Keratinocyte (primary cell): ENCODE measurements at regions not wholly inside any gene's neighbourhood (a gene's known extent, or its start where the extent isn't known, plus 50 kb on each side); places are given as distances from the start of the nearest gene placed in this dataset.

Experiments
- DNase-seq: peaks from one replicate; pipeline ENCODE4 v3.0.0-alpha.2; 2011; ENCODE audit warnings: low read depth, missing footprints, low spot score
- FAIRE-seq: peaks from 2 replicates; lab custom pipeline; 2011; peaks lifted over from hg19 to GRCh38; lab: Jason Lieb, UNC
- H2AFZ ChIP-seq: 2 replicates; pipeline ENCODE4 v1.6.0; 2012; ENCODE audit warnings: low read length, control low read depth, inconsistent platforms; ENCODE audit not compliant: control insufficient read depth
- H3K27ac ChIP-seq: 2 replicates; pipeline ENCODE4 v1.5.1; 2011; ENCODE audit warnings: low read length; ENCODE audit not compliant: control insufficient read depth, insufficient read depth
- H3K27me3 ChIP-seq: 3 replicates; pipeline ENCODE4 v1.6.0; 2011; ENCODE audit warnings: low read length; ENCODE audit not compliant: control insufficient read depth, insufficient read depth; ENCODE audit errors: extremely low read depth
- H3K36me3 ChIP-seq, 2 experiments: 2 replicates in 1 of 2; 3 replicates in 1 of 2; pipeline ENCODE4 v1.5.1; 2011; ENCODE audit warnings: low read length in 2 of 2, mild to moderate bottlenecking in 1 of 2; ENCODE audit not compliant: control insufficient read depth in 2 of 2, insufficient read depth in 2 of 2; ENCODE audit errors: extremely low read depth in 1 of 2
- H3K4me1 ChIP-seq: 3 replicates; pipeline ENCODE4 v1.5.1; 2011; ENCODE audit warnings: low read length; ENCODE audit not compliant: control insufficient read depth, insufficient read depth; ENCODE audit errors: extremely low read depth
- H3K4me2 ChIP-seq: 3 replicates; pipeline ENCODE4 v1.6.0; 2011; ENCODE audit warnings: low read depth, low read length; ENCODE audit not compliant: control insufficient read depth, insufficient read depth; ENCODE audit errors: extremely low read depth
- H3K4me3 ChIP-seq, 3 experiments: fragments of 200-600 bp in 1 of 3; sonication (generic) in 1 of 3; 2 replicates in 2 of 3; 3 replicates in 1 of 3; pipeline ENCODE4 v1.5.1; 2011 to 2016; ENCODE audit warnings: low read length in 3 of 3, mild to moderate bottlenecking in 3 of 3, control low read depth in 2 of 3, inconsistent platforms in 1 of 3, low read depth in 1 of 3, mixed read lengths in 1 of 3, mixed run types in 1 of 3, moderate library complexity in 1 of 3; ENCODE audit not compliant: control insufficient read depth in 2 of 3, insufficient read depth in 2 of 3; ENCODE audit errors: extremely low read depth in 1 of 3
- H3K79me2 ChIP-seq: 2 replicates; pipeline ENCODE4 v1.6.0; 2012; ENCODE audit warnings: low read length; ENCODE audit not compliant: control insufficient read depth, insufficient read depth
- H3K9ac ChIP-seq: 3 replicates; pipeline ENCODE4 v1.6.0; 2011; ENCODE audit warnings: low read length; ENCODE audit not compliant: control insufficient read depth, insufficient read depth; ENCODE audit errors: extremely low read depth
- H3K9me1 ChIP-seq: 3 replicates; pipeline ENCODE4 v1.6.0; 2011; ENCODE audit warnings: low read length; ENCODE audit not compliant: control insufficient read depth, insufficient read depth; ENCODE audit errors: extremely low read depth
- H3K9me3 ChIP-seq: 2 replicates; pipeline ENCODE4 v1.5.1; 2012; ENCODE audit warnings: low read depth, low read length; ENCODE audit not compliant: control insufficient read depth
- H4K20me1 ChIP-seq: 3 replicates; pipeline ENCODE4 v1.6.0; 2011; ENCODE audit warnings: low read length; ENCODE audit not compliant: control insufficient read depth, insufficient read depth; ENCODE audit errors: extremely low read depth
- EZH2 ChIP-seq: IDR thresholded peaks from one replicate; pipeline ENCODE4 v1.6.1; 2012; ENCODE audit warnings: inconsistent platforms, mild to moderate bottlenecking, low read length, moderate library complexity
- dilution Hi-C: fragments of 300-500 bp; cut with MboI; formaldehyde crosslinking; loops from one replicate; pipeline ENCODE4 v1.7.0; 2020; ENCODE audit warnings: low sequenced_read_pairs; ENCODE audit not compliant: extremely low pct_ligation_motif_present
- TF ChIP-seq, protein P1 (sequence below), 3 experiments: IDR thresholded peaks in 1 of 3; conservative IDR thresholded peaks in 1 of 3; optimal IDR thresholded peaks in 1 of 3; 2 replicates in 2 of 3; 3 replicates in 1 of 3; pipeline versions ENCODE3 to v1.5.1; 2011; ENCODE audit warnings: low read length in 3 of 3, mild to moderate bottlenecking in 3 of 3, moderate library complexity in 2 of 3, control low read depth in 1 of 3, inconsistent platforms in 1 of 3; ENCODE audit not compliant: insufficient read depth in 2 of 3; ENCODE audit errors: extremely low read depth in 1 of 3

DNA sequence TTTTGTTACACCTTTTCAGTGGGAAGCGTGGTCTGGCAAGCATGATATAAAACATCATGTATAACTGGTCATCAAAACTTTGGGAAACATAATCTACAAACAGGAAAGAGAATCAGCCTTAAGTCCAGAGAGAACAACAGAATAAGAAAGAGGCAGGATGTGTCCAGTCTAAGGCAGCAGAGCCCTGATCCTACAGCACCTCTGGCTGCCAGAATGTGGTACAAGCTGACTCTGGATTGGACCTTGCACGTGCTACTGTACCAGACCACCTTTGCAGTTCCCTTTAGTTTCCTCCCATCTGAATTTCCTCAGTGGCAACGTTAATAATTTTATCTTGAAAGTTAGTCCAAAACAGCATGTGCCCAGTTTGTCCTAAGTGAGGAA lies 824.6 kb upstream of the IGFBP3 start:
- no peak for DNase-seq
- H3K9me3 ChIP-seq = no peaks in the 10 kb centered on the region
- H3K27me3 ChIP-seq = no peaks in the 10 kb centered on the region
- H3K4me2 ChIP-seq = no peak overlapping the region
- TF ChIP-seq, protein P1, sequence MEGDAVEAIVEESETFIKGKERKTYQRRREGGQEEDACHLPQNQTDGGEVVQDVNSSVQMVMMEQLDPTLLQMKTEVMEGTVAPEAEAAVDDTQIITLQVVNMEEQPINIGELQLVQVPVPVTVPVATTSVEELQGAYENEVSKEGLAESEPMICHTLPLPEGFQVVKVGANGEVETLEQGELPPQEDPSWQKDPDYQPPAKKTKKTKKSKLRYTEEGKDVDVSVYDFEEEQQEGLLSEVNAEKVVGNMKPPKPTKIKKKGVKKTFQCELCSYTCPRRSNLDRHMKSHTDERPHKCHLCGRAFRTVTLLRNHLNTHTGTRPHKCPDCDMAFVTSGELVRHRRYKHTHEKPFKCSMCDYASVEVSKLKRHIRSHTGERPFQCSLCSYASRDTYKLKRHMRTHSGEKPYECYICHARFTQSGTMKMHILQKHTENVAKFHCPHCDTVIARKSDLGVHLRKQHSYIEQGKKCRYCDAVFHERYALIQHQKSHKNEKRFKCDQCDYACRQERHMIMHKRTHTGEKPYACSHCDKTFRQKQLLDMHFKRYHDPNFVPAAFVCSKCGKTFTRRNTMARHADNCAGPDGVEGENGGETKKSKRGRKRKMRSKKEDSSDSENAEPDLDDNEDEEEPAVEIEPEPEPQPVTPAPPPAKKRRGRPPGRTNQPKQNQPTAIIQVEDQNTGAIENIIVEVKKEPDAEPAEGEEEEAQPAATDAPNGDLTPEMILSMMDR (optimal IDR thresholded peaks at IDR 0.05 in 1 of 3, IDR thresholded peaks at IDR 0.05 in 1 of 3, conservative IDR thresholded peaks at IDR 0.05 in 1 of 3; ENCODE audit: extremely low read depth in 1 of 3, insufficient read depth in 2 of 3, low read length in 3 of 3) = peak in 2 of 3 experiments; percentile 6 to 48
- no peak for TF ChIP-seq EZH2
- H3K27ac ChIP-seq = no peak overlapping the region
- H2AFZ ChIP-seq = no peak overlapping the region
- dilution Hi-C loops = no loop called here
- no peaks in the 10 kb centered on the region for H4K20me1 ChIP-seq
- H3K36me3 ChIP-seq = no peaks in the 10 kb centered on the region
- no peak overlapping the region for H3K9ac ChIP-seq
- H3K79me2 ChIP-seq = no peaks in the 10 kb centered on the region
- H3K4me1 ChIP-seq = no peaks in the 10 kb centered on the region
- H3K9me1 ChIP-seq = no peaks in the 10 kb centered on the region
- H3K4me3 ChIP-seq = no peak overlapping the region
- FAIRE-seq = no peak

DNA sequence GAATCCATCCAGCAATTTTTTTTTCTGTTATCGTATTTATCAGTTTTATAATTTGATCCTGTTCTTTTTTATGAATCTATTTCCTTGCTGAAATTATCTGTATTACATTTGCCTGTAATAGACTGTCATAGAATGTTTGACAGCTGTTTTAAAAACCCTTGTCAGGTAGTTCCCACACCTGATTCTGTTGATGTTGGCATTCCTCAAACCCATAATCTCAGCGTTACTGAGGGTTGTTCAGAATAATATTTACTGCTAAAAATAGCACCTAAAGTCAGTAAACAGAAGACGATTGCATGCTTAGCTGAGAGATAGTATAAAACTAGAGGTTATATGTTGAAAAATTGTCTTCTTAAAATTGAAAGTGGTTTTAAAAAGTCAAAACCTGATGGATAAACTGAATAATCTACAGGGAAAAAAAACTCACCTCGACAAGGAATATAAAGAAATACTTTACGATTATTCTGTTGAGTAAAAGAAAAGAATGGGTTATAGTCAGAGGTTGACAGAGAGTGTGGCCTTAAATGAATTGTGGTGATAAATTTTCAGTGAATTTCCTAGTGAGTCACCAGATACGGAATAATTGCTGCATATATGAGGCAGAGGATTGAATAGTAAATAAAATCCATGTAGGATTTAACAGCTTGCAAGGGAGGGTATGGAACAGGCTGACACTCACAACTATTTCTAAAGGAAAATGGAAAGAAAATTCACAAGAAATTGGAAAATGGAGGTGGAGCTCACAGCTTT lies 824.1 kb upstream of the IGFBP3 start:
- Histone ChIP-seq H3K36me3 (no peaks in the 10 kb centered on the region), H3K4me1 (no peaks in the 10 kb centered on the region), H2AFZ (no peak overlapping the region), H3K9me3 (no peaks in the 10 kb centered on the region), H4K20me1 (no peaks in the 10 kb centered on the region), H3K27me3 (no peaks in the 10 kb centered on the region), H3K9me1 (no peaks in the 10 kb centered on the region), H3K27ac (no peak overlapping the region), H3K4me2 (no peak overlapping the region), H3K79me2 (no peaks in the 10 kb centered on the region), H3K4me3 (no peak overlapping the region), H3K9ac (no peak overlapping the region)
- TF ChIP-seq, protein P1 (optimal IDR thresholded peaks at IDR 0.05 in 1 of 3, IDR thresholded peaks at IDR 0.05 in 1 of 3, conservative IDR thresholded peaks at IDR 0.05 in 1 of 3; ENCODE audit: extremely low read depth in 1 of 3, insufficient read depth in 2 of 3, low read length in 3 of 3) = no peak
- no peak for TF ChIP-seq EZH2
- no peak for DNase-seq
- dilution Hi-C loops = no loop called here
- no peak for FAIRE-seq
